ENCODE measurements at regions not wholly inside any gene's neighbourhood (a gene's known extent, or its start where the extent isn't known, plus 50 kb on each side); places are given as distances from the start of the nearest gene placed in this dataset.

DNA sequence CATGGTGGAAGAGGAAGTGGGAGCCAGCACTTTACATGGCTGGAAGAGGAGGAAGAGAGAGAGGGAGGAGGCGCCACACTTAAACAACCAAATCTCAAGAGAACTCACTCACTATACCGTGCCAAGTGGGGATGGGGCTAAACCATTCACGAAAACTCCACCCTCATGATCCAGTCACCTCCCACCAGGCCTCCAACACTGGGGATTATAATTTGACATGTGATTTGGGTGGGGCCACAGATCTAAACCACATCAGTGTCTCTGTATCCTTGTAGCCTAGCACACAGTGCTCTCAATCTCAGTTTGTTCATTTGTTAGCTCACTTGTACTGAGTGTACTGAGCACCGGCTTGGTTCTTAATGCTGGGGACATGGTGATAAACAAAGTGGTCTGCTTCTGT lies 228.3 kb downstream of the BUB3 start:
- Histone ChIP-seq H3K4me2 (ENCODE audit: control insufficient read depth, extremely low read depth, insufficient read depth, low read depth, low read length) (no peak overlapping the region), H3K9ac (ENCODE audit: control insufficient read depth, extremely low read depth, insufficient read depth, low read length) (no peak overlapping the region), H4K20me1 (ENCODE audit: control insufficient read depth, extremely low read depth, insufficient read depth, low read length) (no peaks in the 10 kb centered on the region), H3K36me3 (ENCODE audit: control insufficient read depth in 2 of 2, extremely low read depth in 1 of 2, insufficient read depth in 2 of 2, low read length in 2 of 2) (no peaks in the 10 kb centered on the region), H3K27ac (ENCODE audit: control insufficient read depth, insufficient read depth, low read length) (no peak overlapping the region), H2AFZ (ENCODE audit: control insufficient read depth, low read length) (no peak overlapping the region), H3K27me3 (ENCODE audit: control insufficient read depth, extremely low read depth, insufficient read depth, low read length) (no peaks in the 10 kb centered on the region), H3K4me1 (ENCODE audit: control insufficient read depth, extremely low read depth, insufficient read depth, low read length) (no peaks in the 10 kb centered on the region), H3K9me3 (ENCODE audit: control insufficient read depth, low read depth, low read length) (peaks cover 4% of the 10 kb centered on the region), H3K4me3 (ENCODE audit: control insufficient read depth in 2 of 3, extremely low read depth in 1 of 3, insufficient read depth in 2 of 3, low read depth in 1 of 3, low read length in 3 of 3) (no peak overlapping the region), H3K79me2 (ENCODE audit: control insufficient read depth, insufficient read depth, low read length) (no peaks in the 10 kb centered on the region), H3K9me1 (ENCODE audit: control insufficient read depth, extremely low read depth, insufficient read depth, low read length) (no peaks in the 10 kb centered on the region)
- TF ChIP-seq EZH2 (IDR thresholded peaks at IDR 0.05; ENCODE audit: low read length) = no peak
- TF ChIP-seq, protein P1, sequence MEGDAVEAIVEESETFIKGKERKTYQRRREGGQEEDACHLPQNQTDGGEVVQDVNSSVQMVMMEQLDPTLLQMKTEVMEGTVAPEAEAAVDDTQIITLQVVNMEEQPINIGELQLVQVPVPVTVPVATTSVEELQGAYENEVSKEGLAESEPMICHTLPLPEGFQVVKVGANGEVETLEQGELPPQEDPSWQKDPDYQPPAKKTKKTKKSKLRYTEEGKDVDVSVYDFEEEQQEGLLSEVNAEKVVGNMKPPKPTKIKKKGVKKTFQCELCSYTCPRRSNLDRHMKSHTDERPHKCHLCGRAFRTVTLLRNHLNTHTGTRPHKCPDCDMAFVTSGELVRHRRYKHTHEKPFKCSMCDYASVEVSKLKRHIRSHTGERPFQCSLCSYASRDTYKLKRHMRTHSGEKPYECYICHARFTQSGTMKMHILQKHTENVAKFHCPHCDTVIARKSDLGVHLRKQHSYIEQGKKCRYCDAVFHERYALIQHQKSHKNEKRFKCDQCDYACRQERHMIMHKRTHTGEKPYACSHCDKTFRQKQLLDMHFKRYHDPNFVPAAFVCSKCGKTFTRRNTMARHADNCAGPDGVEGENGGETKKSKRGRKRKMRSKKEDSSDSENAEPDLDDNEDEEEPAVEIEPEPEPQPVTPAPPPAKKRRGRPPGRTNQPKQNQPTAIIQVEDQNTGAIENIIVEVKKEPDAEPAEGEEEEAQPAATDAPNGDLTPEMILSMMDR (optimal IDR thresholded peaks at IDR 0.05 in 1 of 3, IDR thresholded peaks at IDR 0.05 in 1 of 3, conservative IDR thresholded peaks at IDR 0.05 in 1 of 3; ENCODE audit: extremely low read depth in 1 of 3, insufficient read depth in 2 of 3, low read length in 3 of 3) = no peak
- FAIRE-seq = no peak
- no peak for DNase-seq (ENCODE audit: low read depth, low spot score)
- dilution Hi-C loops (cut with MboI; ENCODE audit: extremely low pct_ligation_motif_present, low sequenced_read_pairs) = no loop called here

DNA sequence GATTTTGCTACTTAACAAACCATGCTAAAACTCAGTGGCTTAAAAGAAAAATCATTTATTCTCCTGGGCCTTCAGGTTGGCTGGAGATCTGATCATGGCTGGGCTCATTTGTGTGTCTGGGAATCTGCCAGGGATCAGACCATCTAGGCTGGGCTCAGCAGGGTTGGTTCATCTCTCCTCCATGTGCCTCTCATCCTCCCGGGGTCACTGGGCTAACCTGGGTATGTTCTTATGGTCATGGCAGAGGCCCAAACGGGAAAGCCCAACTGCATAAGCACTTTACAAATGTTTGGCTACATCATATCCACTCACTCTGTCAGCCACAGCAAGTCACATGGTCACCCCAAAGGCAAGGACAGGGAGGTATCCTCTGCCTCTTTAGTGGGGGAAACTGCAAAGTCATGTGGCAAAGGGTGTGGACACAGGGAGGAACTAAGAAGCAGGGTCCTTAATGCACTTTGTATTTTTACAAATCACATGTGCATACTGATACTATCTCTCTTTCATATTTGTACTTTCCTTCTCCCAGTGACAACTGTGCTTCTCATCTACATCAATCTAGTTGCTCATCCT lies 231.4 kb downstream of the BUB3 start:
- Histone ChIP-seq H3K9ac (ENCODE audit: control insufficient read depth, extremely low read depth, insufficient read depth, low read length) (no peak overlapping the region), H3K27ac (ENCODE audit: control insufficient read depth, insufficient read depth, low read length) (no peak overlapping the region), H3K27me3 (ENCODE audit: control insufficient read depth, extremely low read depth, insufficient read depth, low read length) (no peaks in the 10 kb centered on the region), H3K9me3 (ENCODE audit: control insufficient read depth, low read depth, low read length) (peaks cover 4% of the 10 kb centered on the region), H3K9me1 (ENCODE audit: control insufficient read depth, extremely low read depth, insufficient read depth, low read length) (no peaks in the 10 kb centered on the region), H4K20me1 (ENCODE audit: control insufficient read depth, extremely low read depth, insufficient read depth, low read length) (no peaks in the 10 kb centered on the region), H3K4me1 (ENCODE audit: control insufficient read depth, extremely low read depth, insufficient read depth, low read length) (no peaks in the 10 kb centered on the region), H3K36me3 (ENCODE audit: control insufficient read depth in 2 of 2, extremely low read depth in 1 of 2, insufficient read depth in 2 of 2, low read length in 2 of 2) (no peaks in the 10 kb centered on the region), H3K79me2 (ENCODE audit: control insufficient read depth, insufficient read depth, low read length) (no peaks in the 10 kb centered on the region), H3K4me3 (ENCODE audit: control insufficient read depth in 2 of 3, extremely low read depth in 1 of 3, insufficient read depth in 2 of 3, low read depth in 1 of 3, low read length in 3 of 3) (no peak overlapping the region), H2AFZ (ENCODE audit: control insufficient read depth, low read length) (no peak overlapping the region), H3K4me2 (ENCODE audit: control insufficient read depth, extremely low read depth, insufficient read depth, low read depth, low read length) (no peak overlapping the region)
- dilution Hi-C loops (cut with MboI; ENCODE audit: extremely low pct_ligation_motif_present, low sequenced_read_pairs) = no loop called here
- FAIRE-seq = no peak
- DNase-seq (ENCODE audit: low read depth, low spot score) = no peak
- TF ChIP-seq, protein P1 (optimal IDR thresholded peaks at IDR 0.05 in 1 of 3, IDR thresholded peaks at IDR 0.05 in 1 of 3, conservative IDR thresholded peaks at IDR 0.05 in 1 of 3; ENCODE audit: extremely low read depth in 1 of 3, insufficient read depth in 2 of 3, low read length in 3 of 3) = no peak
- TF ChIP-seq EZH2 (IDR thresholded peaks at IDR 0.05; ENCODE audit: low read length) = no peak
